SJCRH30 (cell line): ENCODE measurements at regions not wholly inside any gene's neighbourhood (a gene's known extent, or its start where the extent isn't known, plus 50 kb on each side); places are given as distances from the start of the nearest gene placed in this dataset.

ENCODE experiments used
- DNase-seq, 2 experiments: peaks; one replicate each; pipeline ENCODE4 v3.0.0-alpha.2; 2015 to 2020
- H3K27ac ChIP-seq: fragments of 250-450 bp; sonication (Bioruptor Pico); 2 replicates; pipeline ENCODE4 v1.5.1; 2020; ENCODE audit warnings: mild to moderate bottlenecking, moderate library complexity
- H3K27me3 ChIP-seq: fragments of 250-450 bp; sonication (Bioruptor Pico); 2 replicates; pipeline ENCODE4 v1.5.1; 2020; ENCODE audit warnings: mild to moderate bottlenecking, moderate library complexity
- H3K36me3 ChIP-seq: fragments of 250-450 bp; sonication (Bioruptor Pico); 2 replicates; pipeline ENCODE4 v1.5.1; 2020; ENCODE audit warnings: mild to moderate bottlenecking, moderate library complexity
- H3K4me1 ChIP-seq: fragments of 250-450 bp; sonication (Bioruptor Pico); 2 replicates; pipeline ENCODE4 v1.5.1; 2020; ENCODE audit warnings: mild to moderate bottlenecking, moderate library complexity
- H3K4me3 ChIP-seq: fragments of 250-450 bp; sonication (Bioruptor Pico); 2 replicates; pipeline ENCODE4 v1.5.1; 2020; ENCODE audit warnings: mild to moderate bottlenecking, moderate library complexity
- H3K9me3 ChIP-seq: fragments of 250-450 bp; sonication (Bioruptor Pico); replicated peaks from 2 replicates; pipeline ENCODE4 v1.5.1; 2020; ENCODE audit warnings: mild to moderate bottlenecking, moderate library complexity

DNA sequence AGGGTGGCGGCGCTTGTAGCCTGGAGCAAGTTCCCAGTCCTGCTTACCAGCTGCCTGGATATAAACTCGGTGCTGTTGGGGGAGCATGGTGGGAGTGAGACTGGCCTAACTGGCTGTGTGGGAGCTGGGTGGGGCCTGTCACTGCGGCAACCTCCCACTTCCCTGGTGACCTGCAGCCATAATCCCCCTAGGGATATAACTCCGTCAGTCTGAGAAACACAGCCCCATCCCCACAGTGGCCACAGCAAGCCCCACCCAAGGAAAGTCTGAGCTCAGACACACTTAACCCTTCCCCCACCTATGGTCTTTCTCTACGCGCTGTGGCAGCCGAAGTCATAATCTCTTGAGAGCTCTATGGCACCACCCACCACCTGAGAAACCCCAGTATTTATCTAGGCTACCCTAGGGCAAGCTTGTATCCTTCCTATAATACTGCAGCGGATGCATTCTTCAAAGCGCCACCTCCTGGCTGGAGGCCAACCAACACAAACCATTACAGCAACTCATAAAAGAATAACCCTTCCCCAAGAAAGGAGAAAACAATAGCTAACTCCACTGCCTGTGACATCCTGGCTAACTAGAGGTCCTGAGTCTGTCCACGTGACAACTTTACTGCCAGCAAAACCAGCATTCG is 57.4 kb downstream of the ZNF648 start:
- Histone ChIP-seq H3K27ac (no peak overlapping the region), H3K27me3 (no peaks in the 10 kb centered on the region), H3K9me3 (no peaks in the 10 kb centered on the region), H3K4me1 (no peaks in the 10 kb centered on the region), H3K36me3 (no peaks in the 10 kb centered on the region), H3K4me3 (no peak overlapping the region)
- peak in 1 of 2 experiments; percentile 4 for DNase-seq

DNA sequence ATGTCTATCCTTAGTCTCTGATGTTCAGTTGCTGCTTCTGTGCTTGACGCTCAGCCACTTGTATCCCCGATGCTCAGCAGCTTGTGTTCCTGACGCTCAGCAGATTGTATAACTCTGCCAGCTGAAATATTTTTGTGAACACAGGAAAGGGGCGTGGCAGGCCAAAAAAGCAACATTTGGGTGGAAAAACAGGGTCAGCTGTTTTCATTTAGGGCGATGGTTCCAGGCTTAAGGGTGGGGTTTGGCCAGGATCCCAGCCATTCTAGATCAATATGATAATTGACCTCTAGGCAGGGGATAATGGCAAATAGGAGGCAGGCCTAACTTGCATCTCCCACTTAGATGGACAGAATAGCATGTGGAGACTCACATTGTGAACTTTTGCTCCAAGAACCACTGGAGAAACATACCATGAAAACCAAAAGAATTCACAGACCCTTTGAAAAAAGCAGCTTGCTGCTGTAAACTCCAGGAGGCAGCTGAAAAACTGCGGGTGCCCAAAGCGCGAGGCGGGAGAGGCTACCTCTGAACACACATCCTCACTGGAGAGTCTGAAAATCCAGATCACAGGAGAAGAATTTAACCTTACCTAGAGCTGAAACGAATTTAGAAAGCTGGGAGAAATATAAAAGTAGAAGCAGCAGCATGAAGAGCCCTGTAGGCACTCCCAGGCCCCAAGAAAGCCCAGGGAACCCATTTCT is 58.3 kb downstream of the ZNF648 start:
- Histone ChIP-seq H3K4me3 (no peak overlapping the region), H3K27ac (no peak overlapping the region), H3K36me3 (no peaks in the 10 kb centered on the region), H3K4me1 (no peaks in the 10 kb centered on the region), H3K27me3 (no peaks in the 10 kb centered on the region), H3K9me3 (no peaks in the 10 kb centered on the region)
- no peak for DNase-seq

DNA sequence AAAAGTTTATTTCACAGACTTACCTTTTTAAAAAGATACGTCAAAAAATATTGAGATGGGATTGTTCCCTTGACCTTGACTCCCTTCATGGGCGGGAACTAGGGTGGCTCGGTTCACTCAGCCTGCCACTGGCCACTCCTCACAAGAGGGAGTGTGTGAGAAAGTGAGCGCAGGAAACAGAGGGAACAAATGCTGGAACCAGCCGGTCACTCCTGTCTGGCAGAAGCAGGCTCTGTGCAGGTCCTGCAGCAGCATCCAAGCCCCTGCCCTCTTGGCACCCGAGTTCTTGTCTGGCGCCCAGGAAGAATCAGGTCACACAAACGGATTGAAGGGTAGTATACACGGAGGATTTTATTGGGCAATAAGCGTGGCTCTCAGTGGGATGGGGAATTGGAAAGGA is 58.9 kb downstream of the ZNF648 start:
- Histone ChIP-seq H3K27ac (no peak overlapping the region), H3K4me3 (no peak overlapping the region), H3K27me3 (no peaks in the 10 kb centered on the region), H3K36me3 (no peaks in the 10 kb centered on the region), H3K4me1 (no peaks in the 10 kb centered on the region), H3K9me3 (no peaks in the 10 kb centered on the region)
- no peak for DNase-seq

DNA sequence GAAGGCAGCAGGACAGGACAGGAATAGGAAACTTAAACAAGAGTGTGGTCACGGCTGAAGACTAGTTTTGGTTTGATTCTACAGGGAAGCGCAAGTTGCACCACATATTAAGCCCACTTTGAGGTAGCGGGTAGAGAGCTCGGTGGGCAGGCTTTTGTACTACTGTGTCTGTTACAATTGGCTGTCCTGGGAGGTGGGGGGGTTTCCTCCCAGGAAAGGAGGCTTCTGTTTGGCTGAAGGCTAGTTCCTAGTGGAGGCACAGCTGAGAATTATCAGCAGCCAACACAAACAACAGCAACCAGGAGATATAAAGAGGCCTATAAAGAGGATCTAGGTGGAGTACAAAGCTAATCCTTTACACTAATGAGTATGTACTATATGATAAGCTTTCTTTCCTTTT is 62.7 kb downstream of the ZNF648 start:
- Histone ChIP-seq H3K27me3 (no peaks in the 10 kb centered on the region), H3K36me3 (no peaks in the 10 kb centered on the region), H3K9me3 (no peaks in the 10 kb centered on the region), H3K4me1 (no peaks in the 10 kb centered on the region), H3K4me3 (no peak overlapping the region), H3K27ac (no peak overlapping the region)
- DNase-seq, result no peak

DNA sequence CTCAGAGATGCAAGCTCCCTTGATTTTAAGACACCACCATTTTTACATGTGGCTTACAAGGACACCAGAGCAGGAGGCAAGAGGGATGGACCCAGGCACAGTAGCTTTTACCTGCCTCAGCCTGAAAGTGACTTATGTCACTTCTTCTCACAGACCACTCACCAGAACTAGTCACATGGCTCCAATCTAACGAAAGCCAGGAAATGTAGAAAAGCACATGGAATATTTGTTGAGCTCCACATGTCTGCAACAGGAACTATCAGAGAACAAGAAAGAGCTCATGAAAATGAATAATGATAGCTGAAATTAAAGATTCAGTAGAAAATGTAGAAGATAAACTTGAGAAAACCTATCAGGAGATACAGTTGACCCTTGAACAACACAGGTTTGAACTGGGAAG is 69.4 kb downstream of the ZNF648 start:
- H3K27ac ChIP-seq, result no peak overlapping the region

DNA sequence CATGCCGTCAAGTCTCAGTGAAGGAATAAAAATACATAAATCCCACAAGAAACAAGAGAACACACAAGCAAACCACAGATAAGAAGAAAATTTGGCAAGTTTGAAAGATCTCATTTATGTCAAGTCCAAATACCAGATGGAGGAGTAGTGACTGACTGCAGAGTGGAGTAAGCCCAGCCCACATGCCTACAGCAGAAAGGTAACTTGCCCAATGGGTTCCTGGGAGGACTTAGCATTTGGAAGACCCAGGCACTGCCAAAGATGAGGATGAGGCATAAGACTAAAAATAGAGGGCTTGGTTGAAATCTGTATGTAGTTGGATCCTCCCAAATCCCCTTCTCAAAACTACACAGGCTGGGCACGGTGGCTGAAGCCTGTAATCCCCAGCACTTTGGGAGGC is 70.8 kb downstream of the ZNF648 start:
- Histone ChIP-seq H3K36me3 (no peaks in the 10 kb centered on the region), H3K27ac (no peak overlapping the region), H3K4me1 (no peaks in the 10 kb centered on the region), H3K27me3 (no peaks in the 10 kb centered on the region), H3K4me3 (no peak overlapping the region), H3K9me3 (no peaks in the 10 kb centered on the region)
- no peak for DNase-seq

More for the DNA sequence above, 69.4 kb downstream of the ZNF648 start:
- no peaks in the 10 kb centered on the region for H3K9me3 ChIP-seq
- no peaks in the 10 kb centered on the region for H3K27me3 ChIP-seq
- H3K36me3 ChIP-seq, result no peaks in the 10 kb centered on the region
- DNase-seq, result no peak
- no peak overlapping the region for H3K4me3 ChIP-seq
- H3K4me1 ChIP-seq, result no peaks in the 10 kb centered on the region

DNA sequence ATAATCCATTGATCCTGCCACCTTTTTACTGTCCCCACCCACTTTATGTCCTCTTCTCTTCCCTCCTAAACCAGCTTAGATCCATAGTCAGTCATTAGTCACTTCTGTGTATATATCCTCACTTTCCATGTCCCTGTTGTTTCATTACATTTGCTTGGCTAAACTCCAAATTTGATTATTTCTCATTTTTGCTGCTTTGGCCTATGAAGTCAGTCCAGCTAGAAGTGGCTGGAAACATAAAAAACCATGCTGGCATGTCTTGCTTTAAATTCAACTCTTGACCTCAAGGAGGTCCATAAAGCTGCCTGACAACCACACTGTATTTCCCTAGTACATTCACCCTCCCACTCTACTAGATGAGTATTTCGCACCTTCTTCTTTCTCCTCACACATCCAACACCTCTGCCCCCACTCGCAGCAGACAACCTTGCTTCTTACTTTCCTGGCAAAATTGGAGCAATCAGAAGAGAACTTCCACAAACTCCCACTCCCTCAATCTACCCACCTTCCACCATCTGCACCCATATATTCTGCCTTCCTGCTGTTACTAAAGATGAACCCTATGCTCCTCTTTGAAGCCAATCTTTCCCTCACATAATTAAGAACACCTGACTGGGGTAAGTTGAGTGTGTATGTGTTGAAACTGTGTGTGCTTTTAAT is 72.1 kb downstream of the ZNF648 start:
- no peak for DNase-seq
- Histone ChIP-seq H3K36me3 (no peaks in the 10 kb centered on the region), H3K4me1 (no peaks in the 10 kb centered on the region), H3K27me3 (no peaks in the 10 kb centered on the region), H3K4me3 (no peak overlapping the region), H3K27ac (no peak overlapping the region), H3K9me3 (no peaks in the 10 kb centered on the region)

DNA sequence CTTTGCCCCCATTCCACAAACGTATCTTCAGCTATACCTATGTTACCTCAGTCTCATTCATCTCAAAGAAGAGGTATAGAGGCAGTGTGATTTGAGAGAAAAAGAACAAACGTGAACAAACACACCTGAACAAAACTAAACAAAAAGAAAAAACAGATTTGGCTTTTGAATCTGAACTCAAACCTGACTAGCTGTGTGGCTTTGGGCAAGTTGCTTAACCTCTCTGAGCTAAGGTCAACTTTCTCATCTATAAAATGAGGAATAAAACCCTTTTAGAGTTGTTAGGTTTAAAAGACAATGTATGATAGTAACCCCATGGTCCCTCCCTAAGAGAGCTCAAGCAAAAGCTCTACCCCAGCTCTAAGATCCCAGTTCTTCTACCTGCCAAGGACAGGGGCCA is 73.5 kb downstream of the ZNF648 start:
- Histone ChIP-seq H3K4me3 (no peak overlapping the region), H3K4me1 (no peaks in the 10 kb centered on the region), H3K27ac (no peak overlapping the region), H3K9me3 (no peaks in the 10 kb centered on the region), H3K27me3 (no peaks in the 10 kb centered on the region), H3K36me3 (no peaks in the 10 kb centered on the region)
- no peak for DNase-seq

DNA sequence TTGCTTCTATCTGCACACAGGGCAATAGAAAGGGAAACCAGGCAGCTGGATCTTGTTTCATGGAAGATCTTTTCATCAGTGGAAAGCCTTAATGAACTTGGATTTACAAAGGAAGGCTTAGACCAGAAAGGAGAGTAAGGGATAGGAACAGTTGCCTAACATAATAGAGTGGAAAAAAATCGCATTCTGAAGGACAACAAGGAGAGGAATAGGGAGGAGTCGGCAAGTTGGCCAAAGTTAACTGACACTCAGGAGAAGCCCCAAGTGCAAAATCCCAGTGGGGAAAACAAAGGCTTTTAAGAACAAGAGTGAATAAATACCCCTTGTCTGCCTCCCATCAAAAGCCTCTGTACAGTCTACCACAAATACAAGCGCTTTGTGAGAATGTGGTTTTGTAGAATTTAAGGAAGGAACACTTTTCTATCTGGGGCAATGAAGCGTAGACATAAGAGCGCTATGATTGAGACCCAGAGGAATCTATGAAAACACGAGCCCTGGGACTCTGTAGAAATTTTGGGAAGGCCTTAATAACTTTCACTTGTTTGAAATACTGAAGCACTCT is 74.1 kb downstream of the ZNF648 start:
- H3K27me3 ChIP-seq, result no peaks in the 10 kb centered on the region
- H3K4me3 ChIP-seq, result no peak overlapping the region
- H3K36me3 ChIP-seq, result no peaks in the 10 kb centered on the region
- no peak overlapping the region for H3K27ac ChIP-seq
- H3K4me1 ChIP-seq, result no peaks in the 10 kb centered on the region
- no peaks in the 10 kb centered on the region for H3K9me3 ChIP-seq
- no peak for DNase-seq

DNA sequence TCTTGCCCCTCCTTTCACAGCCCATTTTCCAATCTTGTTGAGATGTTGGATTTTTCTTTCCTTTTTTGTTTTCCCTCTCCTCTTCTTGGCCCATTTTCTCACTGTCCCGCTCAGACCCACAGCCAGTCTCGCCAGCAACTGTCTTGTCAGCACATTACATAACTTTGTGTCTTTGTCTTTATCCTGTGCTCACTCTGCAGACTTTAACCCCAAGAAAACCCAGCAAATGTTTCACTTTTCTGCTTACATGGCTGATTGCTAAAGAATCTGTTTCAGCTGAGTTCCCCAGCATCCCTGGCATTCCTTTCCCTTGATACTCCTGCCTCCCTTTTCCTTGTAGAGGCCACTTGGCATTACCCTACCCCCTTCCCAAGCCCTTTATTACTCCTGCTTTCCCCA is 74.6 kb downstream of the ZNF648 start:
- no peaks in the 10 kb centered on the region for H3K27me3 ChIP-seq
- H3K4me3 ChIP-seq, result no peak overlapping the region
- H3K4me1 ChIP-seq, result no peaks in the 10 kb centered on the region
- H3K27ac ChIP-seq, result no peak overlapping the region
- DNase-seq, result no peak
- no peaks in the 10 kb centered on the region for H3K36me3 ChIP-seq
- no peaks in the 10 kb centered on the region for H3K9me3 ChIP-seq

DNA sequence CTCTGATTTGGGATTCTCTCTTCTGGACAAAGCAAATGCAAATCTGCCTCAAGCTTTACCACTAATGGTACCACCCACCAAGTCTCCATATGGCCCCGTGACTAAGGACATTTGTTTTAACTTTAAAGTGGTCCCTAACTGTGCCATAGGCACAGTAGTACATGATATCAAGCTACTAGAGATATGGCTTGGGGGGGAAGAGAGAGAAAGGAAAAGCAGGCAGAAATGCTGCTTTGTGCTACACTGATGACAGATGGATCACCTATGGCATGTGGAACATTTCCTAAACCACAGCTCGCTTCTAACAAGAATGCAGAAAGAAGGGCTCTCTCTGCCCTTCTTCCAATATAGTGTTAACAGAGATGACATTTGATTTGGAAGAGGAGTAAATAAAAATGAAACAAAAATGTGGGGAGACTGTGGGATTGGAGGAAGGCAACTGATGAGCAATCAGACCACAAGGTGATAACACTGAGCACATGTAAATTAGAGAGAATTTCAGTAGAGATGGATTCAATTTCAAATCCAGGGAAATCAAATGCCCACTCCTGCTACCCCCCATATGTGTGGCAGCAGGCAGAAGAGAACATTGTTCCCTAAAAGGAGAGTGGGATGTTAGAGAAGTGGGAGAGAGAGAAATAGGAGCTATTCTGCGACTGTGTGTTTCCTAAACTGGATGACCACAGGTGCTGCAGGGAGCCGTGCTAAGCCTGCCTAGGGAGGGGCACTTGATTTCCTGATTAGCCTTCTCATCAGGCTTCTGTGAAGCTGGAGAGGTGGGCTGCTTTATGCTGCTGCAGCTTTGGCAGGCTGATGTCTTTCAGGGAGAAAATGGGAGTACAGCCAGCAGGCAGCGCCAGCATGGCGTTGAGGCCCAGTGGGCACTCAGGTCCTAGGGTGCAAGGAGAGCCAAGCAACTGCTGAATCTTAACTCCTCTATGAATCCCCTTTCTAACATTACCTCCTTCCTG is 75.3 kb downstream of the ZNF648 start:
- DNase-seq, result no peak
- no peak overlapping the region for H3K4me3 ChIP-seq
- H3K27ac ChIP-seq, result no peak overlapping the region

DNA sequence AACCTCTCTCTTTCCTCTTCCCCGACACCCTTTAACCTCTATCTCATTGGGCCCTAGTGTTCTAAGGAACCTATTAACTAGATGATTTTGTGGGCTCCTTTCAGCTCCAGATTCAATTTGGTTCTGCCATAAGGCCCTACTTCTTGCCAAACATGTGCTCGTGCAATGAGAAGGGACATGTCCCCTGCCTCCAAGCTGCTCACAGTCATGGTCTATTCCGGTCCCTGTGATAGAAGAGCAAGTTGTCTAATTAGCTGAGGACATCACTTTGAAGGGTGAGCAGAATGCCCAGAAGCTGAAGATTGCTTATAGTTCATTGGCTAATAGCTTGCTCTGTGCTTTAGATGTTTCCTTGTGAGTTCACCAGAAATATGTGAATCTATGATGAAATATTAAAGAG is 76.2 kb downstream of the ZNF648 start:
- H3K4me3 ChIP-seq, result no peak overlapping the region
- H3K36me3 ChIP-seq, result no peaks in the 10 kb centered on the region
- DNase-seq, result no peak
- H3K27ac ChIP-seq, result no peak overlapping the region
- H3K27me3 ChIP-seq, result no peaks in the 10 kb centered on the region
- H3K4me1 ChIP-seq, result no peaks in the 10 kb centered on the region
- H3K9me3 ChIP-seq, result no peaks in the 10 kb centered on the region

More for the DNA sequence above, 75.3 kb downstream of the ZNF648 start:
- Histone ChIP-seq H3K27me3 (no peaks in the 10 kb centered on the region), H3K36me3 (no peaks in the 10 kb centered on the region), H3K4me1 (no peaks in the 10 kb centered on the region), H3K9me3 (no peaks in the 10 kb centered on the region)

DNA sequence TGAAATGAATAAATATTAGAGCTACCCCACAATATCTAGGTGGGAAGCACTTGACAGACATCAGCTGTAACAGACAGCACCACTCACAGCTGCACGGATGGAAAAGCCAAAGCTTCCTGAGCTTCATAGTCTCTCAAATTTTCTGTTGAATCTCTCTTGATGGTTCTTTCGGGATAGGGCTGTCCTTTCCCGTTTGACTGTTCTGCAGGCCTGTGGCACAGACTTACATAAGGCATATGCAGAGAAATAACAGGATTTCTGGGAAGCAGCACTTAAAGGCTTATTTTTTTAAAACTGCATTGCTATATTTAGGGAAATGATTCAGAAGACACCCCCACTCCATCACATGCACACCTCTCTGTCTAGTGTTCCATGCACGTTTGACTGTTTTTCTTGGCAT is 77.5 kb downstream of the ZNF648 start:
- H3K4me1 ChIP-seq, result no peaks in the 10 kb centered on the region
- H3K4me3 ChIP-seq, result no peak overlapping the region
- no peak for DNase-seq
- no peak overlapping the region for H3K27ac ChIP-seq
- no peaks in the 10 kb centered on the region for H3K27me3 ChIP-seq
- H3K36me3 ChIP-seq, result no peaks in the 10 kb centered on the region
- H3K9me3 ChIP-seq, result no peaks in the 10 kb centered on the region

DNA sequence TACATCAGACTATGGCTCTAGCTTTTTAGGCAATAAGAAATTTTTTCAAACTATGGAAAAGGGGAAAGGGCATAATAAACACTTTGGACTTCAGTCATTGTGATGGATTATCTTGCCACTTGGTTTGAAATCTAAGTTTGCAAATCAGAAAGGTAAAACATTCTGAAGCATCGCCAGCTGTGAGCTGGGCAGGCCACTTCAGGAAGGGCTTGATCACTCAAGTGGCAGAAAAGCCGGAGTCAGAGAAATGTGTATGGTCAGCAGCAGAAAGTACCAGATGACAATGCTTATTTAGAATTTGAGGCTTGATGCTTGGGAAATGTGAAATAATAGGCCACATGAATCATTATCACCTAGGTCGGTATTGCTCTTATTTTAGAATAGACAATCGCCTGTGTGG is 79.7 kb downstream of the ZNF648 start:
- Histone ChIP-seq H3K27me3 (no peaks in the 10 kb centered on the region), H3K36me3 (no peaks in the 10 kb centered on the region), H3K4me1 (no peaks in the 10 kb centered on the region), H3K4me3 (no peak overlapping the region), H3K9me3 (no peaks in the 10 kb centered on the region), H3K27ac (no peak overlapping the region)
- no peak for DNase-seq
